ENCODE measurements at regions not wholly inside any gene's neighbourhood (a gene's known extent, or its start where the extent isn't known, plus 50 kb on each side); places are given as distances from the start of the nearest gene placed in this dataset.

GRCh38 chr2:14454202-14454601 is 178.3 kb upstream of the LRATD1 start:
- intact Hi-C loops (cut with micrococcal nuclease; ENCODE audit: unreplicated experiment) (no loop called here), in situ Hi-C loops (cut with MboI) (no loop called here)
- no peaks in the 10 kb centered on the region for H3K4me1 ChIP-seq (ENCODE audit: control insufficient read depth, insufficient read depth, low read length)
- no peaks in the 10 kb centered on the region for H4K20me1 ChIP-seq (ENCODE audit: control insufficient read depth, insufficient read depth)
- H3K4me3 ChIP-seq, result no peak overlapping the region
- TF ChIP-seq EP300 (IDR thresholded peaks at IDR 0.05; ENCODE audit: borderline replicate concordance in 1 of 2, control insufficient read depth in 1 of 2, low read depth in 2 of 2, low read length in 2 of 2), result no peak
- no peak for TF ChIP-seq PRDM15 (CRISPR knock-in tag; IDR thresholded peaks at IDR 0.05)
- no peak for TF ChIP-seq EZH2 (IDR thresholded peaks at IDR 0.05; ENCODE audit: borderline replicate concordance, control insufficient read depth, low read depth, low read length)
- TF ChIP-seq CREM (IDR thresholded peaks at IDR 0.05; ENCODE audit: low read depth), result no peak
- no peak for TF ChIP-seq ASH2L (IDR thresholded peaks at IDR 0.05; ENCODE audit: borderline replicate concordance, low read depth)
- no peak for TF ChIP-seq ZNF622 (IDR thresholded peaks at IDR 0.05)
- no peak for TF ChIP-seq LARP7 (IDR thresholded peaks at IDR 0.05)
- TF ChIP-seq BCLAF1 (IDR thresholded peaks at IDR 0.05), result no peak
- TF ChIP-seq SUPT20H (IDR thresholded peaks at IDR 0.05; ENCODE audit: borderline replicate concordance, control insufficient read depth, low read depth, low read length), result no peak
- no peaks in the 10 kb centered on the region for H3K36me3 ChIP-seq (ENCODE audit: control insufficient read depth in 2 of 2, insufficient read depth in 2 of 2, low read length in 1 of 2)
- ChIA-PET CTCF (no interaction called here), RAD21 (ENCODE audit: unreplicated experiment) (no interaction called here), POLR2A (no interaction called here), SMC1A (ENCODE audit: uncharacterized antibody, unreplicated experiment) (interaction anchor here (1.1 kb wide), 1 partner anchor 198 kb away, joined by 3 read pairs; no protein-coding TSS in a partner anchor)
- WGBS (ENCODE audit: insufficient coverage, insufficient replicate concordance, low lambda C conversion rate, missing lambda C conversion rate), result 17% methylated on average over 3 of the region's 3 CpGs
- H3K9ac ChIP-seq (ENCODE audit: control insufficient read depth, insufficient read depth, low read length), result no peak overlapping the region
- H3K4me2 ChIP-seq (ENCODE audit: control insufficient read depth, insufficient read depth), result no peak overlapping the region
- DNase-seq (ENCODE audit: low read depth, low spot score), result no peak
- no TSS peak for BruUV-seq (replicated peaks)
- no peak overlapping the region for H3K27ac ChIP-seq (ENCODE audit: control insufficient read depth, insufficient read depth)
- no peak for FAIRE-seq
- H3K9me3 ChIP-seq (replicated peaks; ENCODE audit: control insufficient read depth, insufficient read depth, low read length), result no peaks in the 10 kb centered on the region; the same call in 2 of the 3 replicates
- H2AFZ ChIP-seq (ENCODE audit: control insufficient read depth, low read depth, low read length), result no peak overlapping the region
- no peaks in the 10 kb centered on the region for H3K79me2 ChIP-seq (ENCODE audit: control insufficient read depth, insufficient read depth, low read length)
- no peaks in the 10 kb centered on the region for H3K27me3 ChIP-seq (replicated peaks in 1 of 2; ENCODE audit: control insufficient read depth in 2 of 2, insufficient read depth in 2 of 2, low read length in 1 of 2)
- no peak for ATAC-seq
